ENCODE measurements at regions not wholly inside any gene's neighbourhood (a gene's known extent, or its start where the extent isn't known, plus 50 kb on each side); places are given as distances from the start of the nearest gene placed in this dataset.

- TF ChIP-seq CREB1 (CRISPR knock-in tag; IDR thresholded peaks at IDR 0.05; ENCODE audit: low read depth), result no peak
- TF ChIP-seq, protein P1, sequence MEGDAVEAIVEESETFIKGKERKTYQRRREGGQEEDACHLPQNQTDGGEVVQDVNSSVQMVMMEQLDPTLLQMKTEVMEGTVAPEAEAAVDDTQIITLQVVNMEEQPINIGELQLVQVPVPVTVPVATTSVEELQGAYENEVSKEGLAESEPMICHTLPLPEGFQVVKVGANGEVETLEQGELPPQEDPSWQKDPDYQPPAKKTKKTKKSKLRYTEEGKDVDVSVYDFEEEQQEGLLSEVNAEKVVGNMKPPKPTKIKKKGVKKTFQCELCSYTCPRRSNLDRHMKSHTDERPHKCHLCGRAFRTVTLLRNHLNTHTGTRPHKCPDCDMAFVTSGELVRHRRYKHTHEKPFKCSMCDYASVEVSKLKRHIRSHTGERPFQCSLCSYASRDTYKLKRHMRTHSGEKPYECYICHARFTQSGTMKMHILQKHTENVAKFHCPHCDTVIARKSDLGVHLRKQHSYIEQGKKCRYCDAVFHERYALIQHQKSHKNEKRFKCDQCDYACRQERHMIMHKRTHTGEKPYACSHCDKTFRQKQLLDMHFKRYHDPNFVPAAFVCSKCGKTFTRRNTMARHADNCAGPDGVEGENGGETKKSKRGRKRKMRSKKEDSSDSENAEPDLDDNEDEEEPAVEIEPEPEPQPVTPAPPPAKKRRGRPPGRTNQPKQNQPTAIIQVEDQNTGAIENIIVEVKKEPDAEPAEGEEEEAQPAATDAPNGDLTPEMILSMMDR (conservative IDR thresholded peaks at IDR 0.05; ENCODE audit: low read depth in 2 of 2), result no peak
- TF ChIP-seq POLR2AphosphoS5 (IDR thresholded peaks at IDR 0.05; ENCODE audit: low read depth), result no peak
- no peak for TF ChIP-seq ZNF114 (CRISPR knock-in tag; IDR thresholded peaks at IDR 0.05)
- no peak for TF ChIP-seq REST (IDR thresholded peaks at IDR 0.05; ENCODE audit: unreplicated experiment)
- TF ChIP-seq, protein P2, sequence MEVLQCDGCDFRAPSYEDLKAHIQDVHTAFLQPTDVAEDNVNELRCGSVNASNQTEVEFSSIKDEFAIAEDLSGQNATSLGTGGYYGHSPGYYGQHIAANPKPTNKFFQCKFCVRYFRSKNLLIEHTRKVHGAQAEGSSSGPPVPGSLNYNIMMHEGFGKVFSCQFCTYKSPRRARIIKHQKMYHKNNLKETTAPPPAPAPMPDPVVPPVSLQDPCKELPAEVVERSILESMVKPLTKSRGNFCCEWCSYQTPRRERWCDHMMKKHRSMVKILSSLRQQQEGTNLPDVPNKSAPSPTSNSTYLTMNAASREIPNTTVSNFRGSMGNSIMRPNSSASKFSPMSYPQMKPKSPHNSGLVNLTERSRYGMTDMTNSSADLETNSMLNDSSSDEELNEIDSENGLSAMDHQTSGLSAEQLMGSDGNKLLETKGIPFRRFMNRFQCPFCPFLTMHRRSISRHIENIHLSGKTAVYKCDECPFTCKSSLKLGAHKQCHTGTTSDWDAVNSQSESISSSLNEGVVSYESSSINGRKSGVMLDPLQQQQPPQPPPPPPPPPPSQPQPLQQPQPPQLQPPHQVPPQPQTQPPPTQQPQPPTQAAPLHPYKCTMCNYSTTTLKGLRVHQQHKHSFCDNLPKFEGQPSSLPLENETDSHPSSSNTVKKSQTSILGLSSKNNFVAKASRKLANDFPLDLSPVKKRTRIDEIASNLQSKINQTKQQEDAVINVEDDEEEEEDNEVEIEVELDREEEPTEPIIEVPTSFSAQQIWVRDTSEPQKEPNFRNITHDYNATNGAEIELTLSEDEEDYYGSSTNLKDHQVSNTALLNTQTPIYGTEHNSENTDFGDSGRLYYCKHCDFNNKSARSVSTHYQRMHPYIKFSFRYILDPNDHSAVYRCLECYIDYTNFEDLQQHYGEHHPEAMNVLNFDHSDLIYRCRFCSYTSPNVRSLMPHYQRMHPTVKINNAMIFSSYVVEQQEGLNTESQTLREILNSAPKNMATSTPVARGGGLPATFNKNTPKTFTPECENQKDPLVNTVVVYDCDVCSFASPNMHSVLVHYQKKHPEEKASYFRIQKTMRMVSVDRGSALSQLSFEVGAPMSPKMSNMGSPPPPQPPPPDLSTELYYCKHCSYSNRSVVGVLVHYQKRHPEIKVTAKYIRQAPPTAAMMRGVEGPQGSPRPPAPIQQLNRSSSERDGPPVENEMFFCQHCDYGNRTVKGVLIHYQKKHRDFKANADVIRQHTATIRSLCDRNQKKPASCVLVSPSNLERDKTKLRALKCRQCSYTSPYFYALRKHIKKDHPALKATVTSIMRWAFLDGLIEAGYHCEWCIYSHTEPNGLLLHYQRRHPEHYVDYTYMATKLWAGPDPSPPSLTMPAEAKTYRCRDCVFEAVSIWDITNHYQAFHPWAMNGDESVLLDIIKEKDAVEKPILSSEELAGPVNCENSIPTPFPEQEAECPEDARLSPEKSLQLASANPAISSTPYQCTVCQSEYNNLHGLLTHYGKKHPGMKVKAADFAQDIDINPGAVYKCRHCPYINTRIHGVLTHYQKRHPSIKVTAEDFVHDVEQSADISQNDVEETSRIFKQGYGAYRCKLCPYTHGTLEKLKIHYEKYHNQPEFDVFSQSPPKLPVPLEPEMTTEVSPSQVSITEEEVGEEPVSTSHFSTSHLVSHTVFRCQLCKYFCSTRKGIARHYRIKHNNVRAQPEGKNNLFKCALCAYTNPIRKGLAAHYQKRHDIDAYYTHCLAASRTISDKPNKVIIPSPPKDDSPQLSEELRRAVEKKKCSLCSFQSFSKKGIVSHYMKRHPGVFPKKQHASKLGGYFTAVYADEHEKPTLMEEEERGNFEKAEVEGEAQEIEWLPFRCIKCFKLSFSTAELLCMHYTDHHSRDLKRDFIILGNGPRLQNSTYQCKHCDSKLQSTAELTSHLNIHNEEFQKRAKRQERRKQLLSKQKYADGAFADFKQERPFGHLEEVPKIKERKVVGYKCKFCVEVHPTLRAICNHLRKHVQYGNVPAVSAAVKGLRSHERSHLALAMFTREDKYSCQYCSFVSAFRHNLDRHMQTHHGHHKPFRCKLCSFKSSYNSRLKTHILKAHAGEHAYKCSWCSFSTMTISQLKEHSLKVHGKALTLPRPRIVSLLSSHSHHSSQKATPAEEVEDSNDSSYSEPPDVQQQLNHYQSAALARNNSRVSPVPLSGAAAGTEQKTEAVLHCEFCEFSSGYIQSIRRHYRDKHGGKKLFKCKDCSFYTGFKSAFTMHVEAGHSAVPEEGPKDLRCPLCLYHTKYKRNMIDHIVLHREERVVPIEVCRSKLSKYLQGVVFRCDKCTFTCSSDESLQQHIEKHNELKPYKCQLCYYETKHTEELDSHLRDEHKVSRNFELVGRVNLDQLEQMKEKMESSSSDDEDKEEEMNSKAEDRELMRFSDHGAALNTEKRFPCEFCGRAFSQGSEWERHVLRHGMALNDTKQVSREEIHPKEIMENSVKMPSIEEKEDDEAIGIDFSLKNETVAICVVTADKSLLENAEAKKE (CRISPR knock-in tag; IDR thresholded peaks at IDR 0.05), result no peak
Observed at GRCh38 chr22:48237466-48238283, 1475.2 kb downstream of the TBC1D22A start.

All from GM23338 (cell line).